Hepatocyte (in vitro differentiated cells): ENCODE measurements at regions not wholly inside any gene's neighbourhood (a gene's known extent, or its start where the extent isn't known, plus 50 kb on each side); places are given as distances from the start of the nearest gene placed in this dataset.
"Not testable (repeated sequence)": the region's sequence is repeated elsewhere in the genome, so short reads cannot be mapped to it uniquely, and the experiment has no call there.

Source experiments
- DNase-seq: peaks from one replicate; pipeline ENCODE4 v3.0.0-alpha.2; 2016; ENCODE audit warnings: low spot score
- H2AFZ ChIP-seq: fragments of 200-600 bp; sonication (generic); 2 replicates; pipeline ENCODE4 v1.6.0; 2016; ENCODE audit warnings: antibody characterized with exemption, mild to moderate bottlenecking
- H3K27ac ChIP-seq: fragments of 200-600 bp; sonication (generic); 2 replicates; pipeline ENCODE4 v1.5.1; 2016; ENCODE audit warnings: mild to moderate bottlenecking
- H3K27me3 ChIP-seq: fragments of 200-600 bp; sonication (generic); 2 replicates; pipeline ENCODE4 v1.6.1; 2016
- H3K36me3 ChIP-seq: fragments of 200-600 bp; sonication (generic); replicated peaks from 2 replicates; pipeline ENCODE4 v1.5.1; 2016; ENCODE audit warnings: low read depth; ENCODE audit not compliant: insufficient read depth
- H3K4me1 ChIP-seq: fragments of 200-600 bp; sonication (generic); 2 replicates; pipeline ENCODE4 v1.5.1; 2016; ENCODE audit warnings: mild to moderate bottlenecking, moderate library complexity; ENCODE audit not compliant: insufficient read depth
- H3K4me2 ChIP-seq: fragments of 200-600 bp; sonication (generic); 2 replicates; pipeline ENCODE4 v1.6.0; 2016
- H3K4me3 ChIP-seq: fragments of 200-600 bp; sonication (generic); 2 replicates; pipeline ENCODE4 v1.5.1; 2016; ENCODE audit warnings: mild to moderate bottlenecking
- H3K79me2 ChIP-seq: fragments of 200-600 bp; sonication (generic); 2 replicates; pipeline ENCODE4 v1.6.0; 2017; ENCODE audit warnings: mild to moderate bottlenecking
- H3K9me2 ChIP-seq: fragments of 200-600 bp; sonication (generic); replicated peaks from 2 replicates; pipeline ENCODE4 v1.6.0; 2017; ENCODE audit warnings: mild to moderate bottlenecking; ENCODE audit not compliant: insufficient read depth
- H3K9me3 ChIP-seq: fragments of 200-600 bp; sonication (generic); 2 replicates; pipeline ENCODE4 v1.5.1; 2016; ENCODE audit warnings: low read depth, mild to moderate bottlenecking
- H4K20me1 ChIP-seq: fragments of 200-600 bp; sonication (generic); 2 replicates; pipeline ENCODE4 v1.6.0; 2016; ENCODE audit warnings: mild to moderate bottlenecking; ENCODE audit not compliant: insufficient read depth, poor library complexity, severe bottlenecking
- CTCF ChIP-seq: fragments of 200-600 bp; sonication (generic); IDR thresholded peaks from 2 replicates; pipeline ENCODE4 v1.5.1; 2016; ENCODE audit warnings: antibody characterized with exemption, mild to moderate bottlenecking; ENCODE audit not compliant: poor library complexity
- EZH2 ChIP-seq: fragments of 200-600 bp; sonication (generic); IDR thresholded peaks from 2 replicates; pipeline ENCODE4 v1.6.1; 2016; ENCODE audit warnings: antibody characterized with exemption, mild to moderate bottlenecking, borderline replicate concordance
- EZH2phosphoT487 ChIP-seq: fragments of 200-600 bp; sonication (generic); IDR thresholded peaks from one replicate; pipeline ENCODE4 v1.6.1; 2018; ENCODE audit warnings: antibody characterized with exemption, mild to moderate bottlenecking, low read depth, moderate library complexity; ENCODE audit not compliant: unreplicated experiment, severe bottlenecking
- WGBS: methylation state at CpG from one replicate; pipeline ENCODE4 v1.1.6; 2016; ENCODE audit warnings: low lambda C conversion rate; ENCODE audit errors: missing lambda C conversion rate; 5-methylcytosine and 5-hydroxymethylcytosine counted together

- TF ChIP-seq EZH2phosphoT487 (no peak), CTCF (no peak), EZH2 (no peak)
- H3K4me3 ChIP-seq = no peak overlapping the region
- H3K79me2 ChIP-seq = no peaks in the 10 kb centered on the region
- H4K20me1 ChIP-seq = no peaks in the 10 kb centered on the region
- H3K27ac ChIP-seq = no peak overlapping the region
- H2AFZ ChIP-seq = no peak overlapping the region
- H3K4me1 ChIP-seq = no peaks in the 10 kb centered on the region
- no peaks in the 10 kb centered on the region for H3K9me3 ChIP-seq
- no peaks in the 10 kb centered on the region for H3K9me2 ChIP-seq
- H3K36me3 ChIP-seq = no peaks in the 10 kb centered on the region
- DNase-seq = no peak
- no peak overlapping the region for H3K4me2 ChIP-seq
- H3K27me3 ChIP-seq = no peaks in the 10 kb centered on the region
Observed at GRCh38 chr7:131152766-131153165, 174.9 kb upstream of the MKLN1 start.

DNA sequence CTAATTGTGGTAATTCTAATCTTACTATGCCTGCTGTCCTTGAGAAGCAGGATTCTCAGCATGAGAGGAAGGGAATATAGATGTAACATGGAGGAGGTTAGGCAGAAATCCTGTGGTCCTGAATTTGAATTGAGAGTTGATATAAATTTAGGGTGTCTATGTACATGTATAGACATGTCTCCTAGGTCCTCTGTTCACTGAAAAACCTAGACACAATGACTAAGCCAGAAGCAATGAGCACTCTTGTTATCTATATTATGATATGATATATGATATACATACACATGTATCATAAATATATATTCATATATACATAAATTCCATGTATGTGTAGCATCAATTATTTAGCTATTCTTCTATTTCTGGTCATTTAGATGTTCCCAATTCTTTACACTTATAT, 173.3 kb upstream of the MKLN1 start:
- H3K4me1 ChIP-seq = no peaks in the 10 kb centered on the region
- no peak overlapping the region for H3K27ac ChIP-seq
- no peaks in the 10 kb centered on the region for H4K20me1 ChIP-seq
- H3K4me3 ChIP-seq = no peak overlapping the region
- DNase-seq = no peak
- H3K9me2 ChIP-seq = no peaks in the 10 kb centered on the region
- H3K9me3 ChIP-seq = no peaks in the 10 kb centered on the region
- no peaks in the 10 kb centered on the region for H3K27me3 ChIP-seq
- H3K4me2 ChIP-seq = no peak overlapping the region
- no peak for TF ChIP-seq CTCF
- no peak for TF ChIP-seq EZH2phosphoT487
- TF ChIP-seq EZH2 = no peak
- no peaks in the 10 kb centered on the region for H3K36me3 ChIP-seq
- no peak overlapping the region for H2AFZ ChIP-seq
- H3K79me2 ChIP-seq = no peaks in the 10 kb centered on the region

GRCh38 chr7:131157530-131158243, 170.0 kb upstream of the MKLN1 start:
- H3K9me2 ChIP-seq = no peaks in the 10 kb centered on the region
- no peak overlapping the region for H2AFZ ChIP-seq
- TF ChIP-seq CTCF (no peak), EZH2phosphoT487 (no peak), EZH2 (no peak)
- H3K27ac ChIP-seq = no peak overlapping the region
- no peaks in the 10 kb centered on the region for H4K20me1 ChIP-seq
- no peaks in the 10 kb centered on the region for H3K4me1 ChIP-seq
- no peaks in the 10 kb centered on the region for H3K9me3 ChIP-seq
- no peaks in the 10 kb centered on the region for H3K36me3 ChIP-seq
- H3K27me3 ChIP-seq = no peaks in the 10 kb centered on the region
- no peak for DNase-seq
- no peak overlapping the region for H3K4me3 ChIP-seq
- H3K79me2 ChIP-seq = no peaks in the 10 kb centered on the region
- WGBS = 81% methylated on average over 14 of the region's 14 CpGs
- no peak overlapping the region for H3K4me2 ChIP-seq

DNA sequence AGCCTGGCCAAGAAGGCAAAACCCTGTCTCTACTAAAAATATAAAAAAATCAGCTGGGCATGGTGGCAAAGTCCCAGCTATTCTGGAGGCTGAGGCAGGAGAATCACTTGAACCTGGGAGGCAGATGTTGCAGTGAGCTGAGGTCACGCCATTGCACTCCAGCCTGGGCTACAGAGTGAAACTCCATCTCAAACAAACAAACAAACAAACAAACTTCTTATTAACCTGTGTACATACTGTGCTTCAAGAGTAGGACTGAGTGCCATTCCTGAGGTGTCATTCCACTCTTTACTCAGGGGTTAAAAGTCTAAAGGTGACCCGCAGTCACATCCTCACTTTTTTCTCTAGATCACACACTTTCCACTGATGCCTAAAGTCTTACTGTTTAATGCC, 169.4 kb upstream of the MKLN1 start:
- not testable (repeated sequence) for H3K4me3 ChIP-seq, H3K27ac ChIP-seq, H4K20me1 ChIP-seq, H2AFZ ChIP-seq, H3K9me2 ChIP-seq, H3K4me1 ChIP-seq, H3K36me3 ChIP-seq, H3K79me2 ChIP-seq, H3K9me3 ChIP-seq, H3K4me2 ChIP-seq, DNase-seq, H3K27me3 ChIP-seq
- 76% methylated on average over 2 of the region's 2 CpGs for WGBS
